ENCODE measurements at regions not wholly inside any gene's neighbourhood (a gene's known extent, or its start where the extent isn't known, plus 50 kb on each side); places are given as distances from the start of the nearest gene placed in this dataset.
"Not testable (repeated sequence)": the region's sequence is repeated elsewhere in the genome, so short reads cannot be mapped to it uniquely, and the experiment has no call there.

- H3K27ac ChIP-seq (ENCODE audit: low read depth, low read length); DNase-seq (ENCODE audit: low read depth, low spot score); H3K27me3 ChIP-seq (ENCODE audit: control insufficient read depth, insufficient read depth, low read length); H3K9me3 ChIP-seq (ENCODE audit: control insufficient read depth, insufficient read depth, low read length); H3K4me3 ChIP-seq (ENCODE audit: low read depth, low read length); CTCF ChIA-PET; POLR2A ChIA-PET: not testable (repeated sequence)
Observed at GRCh38 chr22:10708175-10708574, 4819.8 kb upstream of the OR11H1 start.

GRCh38 chr22:10710923-10711322 lies 4817.1 kb upstream of the OR11H1 start:
- POLR2A ChIA-PET; CTCF ChIA-PET; H3K27ac ChIP-seq (ENCODE audit: low read depth, low read length); H3K27me3 ChIP-seq (ENCODE audit: control insufficient read depth, insufficient read depth, low read length); H3K4me3 ChIP-seq (ENCODE audit: low read depth, low read length); H3K9me3 ChIP-seq (ENCODE audit: control insufficient read depth, insufficient read depth, low read length); DNase-seq (ENCODE audit: low read depth, low spot score): not testable (repeated sequence)

GRCh38 chr22:10722804-10723203 lies 4805.2 kb upstream of the OR11H1 start:
- H3K9me3 ChIP-seq (ENCODE audit: control insufficient read depth, insufficient read depth, low read length) = peaks cover 72% of the 10 kb centered on the region
- CTCF ChIA-PET; DNase-seq (ENCODE audit: low read depth, low spot score); H3K27me3 ChIP-seq (ENCODE audit: control insufficient read depth, insufficient read depth, low read length); POLR2A ChIA-PET; H3K27ac ChIP-seq (ENCODE audit: low read depth, low read length); H3K4me3 ChIP-seq (ENCODE audit: low read depth, low read length): not testable (repeated sequence)

- H3K9me3 ChIP-seq (ENCODE audit: control insufficient read depth, insufficient read depth, low read length) = peaks cover 76% of the 10 kb centered on the region
- DNase-seq (ENCODE audit: low read depth, low spot score); H3K4me3 ChIP-seq (ENCODE audit: low read depth, low read length); CTCF ChIA-PET; H3K27ac ChIP-seq (ENCODE audit: low read depth, low read length); H3K27me3 ChIP-seq (ENCODE audit: control insufficient read depth, insufficient read depth, low read length); POLR2A ChIA-PET: not testable (repeated sequence)
Observed at GRCh38 chr22:10723966-10724365, 4804.0 kb upstream of the OR11H1 start.

- H3K4me3 ChIP-seq (ENCODE audit: low read depth, low read length) = no peak overlapping the region
- no peak for TF ChIP-seq CTCF (IDR thresholded peaks at IDR 0.05; ENCODE audit: low read depth, low read length)
- H3K9me3 ChIP-seq (ENCODE audit: control insufficient read depth, insufficient read depth, low read length) = peaks cover 75% of the 10 kb centered on the region
- H3K27ac ChIP-seq (ENCODE audit: low read depth, low read length) = no peak overlapping the region
- no peak for DNase-seq (ENCODE audit: low read depth, low spot score)
- ChIA-PET CTCF (no interaction called here), POLR2A (no interaction called here)
- no peaks in the 10 kb centered on the region for H3K27me3 ChIP-seq (ENCODE audit: control insufficient read depth, insufficient read depth, low read length)
Observed at GRCh38 chr22:10727393-10727792, 4800.6 kb upstream of the OR11H1 start.

GRCh38 chr22:10729979-10730378 lies 4798.0 kb upstream of the OR11H1 start:
- peaks cover 57% of the 10 kb centered on the region for H3K9me3 ChIP-seq (ENCODE audit: control insufficient read depth, insufficient read depth, low read length)
- H3K4me3 ChIP-seq (ENCODE audit: low read depth, low read length); DNase-seq (ENCODE audit: low read depth, low spot score); POLR2A ChIA-PET; H3K27ac ChIP-seq (ENCODE audit: low read depth, low read length); CTCF ChIA-PET; H3K27me3 ChIP-seq (ENCODE audit: control insufficient read depth, insufficient read depth, low read length): not testable (repeated sequence)

GRCh38 chr22:10730706-10731105 lies 4797.3 kb upstream of the OR11H1 start:
- not testable (repeated sequence) for DNase-seq (ENCODE audit: low read depth, low spot score)

GRCh38 chr22:10731246-10731974 lies 4796.6 kb upstream of the OR11H1 start:
- H3K4me3 ChIP-seq (ENCODE audit: low read depth, low read length); POLR2A ChIA-PET; DNase-seq (ENCODE audit: low read depth, low spot score); CTCF ChIA-PET; H3K27ac ChIP-seq (ENCODE audit: low read depth, low read length); H3K27me3 ChIP-seq (ENCODE audit: control insufficient read depth, insufficient read depth, low read length): not testable (repeated sequence)
- peaks cover 52% of the 10 kb centered on the region for H3K9me3 ChIP-seq (ENCODE audit: control insufficient read depth, insufficient read depth, low read length)

More at GRCh38 chr22:10730706-10731105, 4797.3 kb upstream of the OR11H1 start:
- H3K27me3 ChIP-seq (ENCODE audit: control insufficient read depth, insufficient read depth, low read length); H3K27ac ChIP-seq (ENCODE audit: low read depth, low read length); POLR2A ChIA-PET; CTCF ChIA-PET; H3K4me3 ChIP-seq (ENCODE audit: low read depth, low read length): not testable (repeated sequence)
- peaks cover 53% of the 10 kb centered on the region for H3K9me3 ChIP-seq (ENCODE audit: control insufficient read depth, insufficient read depth, low read length)

GRCh38 chr22:10735075-10735474 lies 4792.9 kb upstream of the OR11H1 start:
- CTCF ChIA-PET = not testable (repeated sequence)

GRCh38 chr22:10736879-10737278 lies 4791.1 kb upstream of the OR11H1 start:
- H3K27ac ChIP-seq (ENCODE audit: low read depth, low read length); POLR2A ChIA-PET; DNase-seq (ENCODE audit: low read depth, low spot score); H3K27me3 ChIP-seq (ENCODE audit: control insufficient read depth, insufficient read depth, low read length); CTCF ChIA-PET; H3K4me3 ChIP-seq (ENCODE audit: low read depth, low read length): not testable (repeated sequence)
- H3K9me3 ChIP-seq (ENCODE audit: control insufficient read depth, insufficient read depth, low read length) = peaks cover 19% of the 10 kb centered on the region

More at GRCh38 chr22:10735075-10735474, 4792.9 kb upstream of the OR11H1 start:
- POLR2A ChIA-PET; DNase-seq (ENCODE audit: low read depth, low spot score); H3K27ac ChIP-seq (ENCODE audit: low read depth, low read length); H3K4me3 ChIP-seq (ENCODE audit: low read depth, low read length); H3K27me3 ChIP-seq (ENCODE audit: control insufficient read depth, insufficient read depth, low read length): not testable (repeated sequence)
- H3K9me3 ChIP-seq (ENCODE audit: control insufficient read depth, insufficient read depth, low read length) = peaks cover 24% of the 10 kb centered on the region

GRCh38 chr22:10737931-10738330 lies 4790.1 kb upstream of the OR11H1 start:
- H3K4me3 ChIP-seq (ENCODE audit: low read depth, low read length); H3K27me3 ChIP-seq (ENCODE audit: control insufficient read depth, insufficient read depth, low read length); CTCF ChIA-PET; DNase-seq (ENCODE audit: low read depth, low spot score); POLR2A ChIA-PET; H3K27ac ChIP-seq (ENCODE audit: low read depth, low read length): not testable (repeated sequence)
- peaks cover 25% of the 10 kb centered on the region for H3K9me3 ChIP-seq (ENCODE audit: control insufficient read depth, insufficient read depth, low read length)

All from AG04450 (cell line).